ENCODE measurements at regions not wholly inside any gene's neighbourhood (a gene's known extent, or its start where the extent isn't known, plus 50 kb on each side); places are given as distances from the start of the nearest gene placed in this dataset.

- FAIRE-seq: no peak
Observed at GRCh38 chr6:21429291-21429690, 164.3 kb upstream of the SOX4 start.

GRCh38 chr6:21431526-21431925 lies 162.0 kb upstream of the SOX4 start:
- no peak for FAIRE-seq

- no peak for FAIRE-seq
Observed at GRCh38 chr6:21436625-21437024, 156.9 kb upstream of the SOX4 start.

- no peak for FAIRE-seq
Observed at GRCh38 chr6:21437581-21437980, 156.0 kb upstream of the SOX4 start.

- FAIRE-seq: no peak
Observed at GRCh38 chr6:21438237-21438985, 155.1 kb upstream of the SOX4 start.

GRCh38 chr6:21438986-21439352 lies 154.6 kb upstream of the SOX4 start:
- FAIRE-seq: no peak

GRCh38 chr6:21441386-21441785 lies 152.2 kb upstream of the SOX4 start:
- no peak for FAIRE-seq

GRCh38 chr6:21442874-21443273 lies 150.7 kb upstream of the SOX4 start:
- FAIRE-seq: no peak

GRCh38 chr6:21444711-21445260 lies 148.8 kb upstream of the SOX4 start:
- FAIRE-seq: no peak

GRCh38 chr6:21447987-21448386 lies 145.6 kb upstream of the SOX4 start:
- FAIRE-seq: no peak

- FAIRE-seq: no peak
Observed at GRCh38 chr6:21448485-21449109, 145.0 kb upstream of the SOX4 start.

- no peak for FAIRE-seq
Observed at GRCh38 chr6:21450149-21450548, 143.4 kb upstream of the SOX4 start.

- no peak for FAIRE-seq
Observed at GRCh38 chr6:21450628-21451027, 142.9 kb upstream of the SOX4 start.

- peak; percentile 36 for FAIRE-seq
Observed at GRCh38 chr6:21451546-21452013, 142.0 kb upstream of the SOX4 start.

GRCh38 chr6:21454262-21454661 lies 139.3 kb upstream of the SOX4 start:
- no peak for FAIRE-seq

GRCh38 chr6:21455071-21455470 lies 138.5 kb upstream of the SOX4 start:
- FAIRE-seq: no peak

- no peak for FAIRE-seq
Observed at GRCh38 chr6:21457647-21458046, 135.9 kb upstream of the SOX4 start.

- no peak for FAIRE-seq
Observed at GRCh38 chr6:21459641-21460040, 133.9 kb upstream of the SOX4 start.

GRCh38 chr6:21461844-21462518 lies 131.6 kb upstream of the SOX4 start:
- FAIRE-seq: no peak

- no peak for FAIRE-seq
Observed at GRCh38 chr6:21462519-21462852, 131.1 kb upstream of the SOX4 start.

- no peak for FAIRE-seq
Observed at GRCh38 chr6:21467091-21467490, 126.5 kb upstream of the SOX4 start.

GRCh38 chr6:21468461-21468860 lies 125.1 kb upstream of the SOX4 start:
- no peak for FAIRE-seq

GRCh38 chr6:21469213-21469612 lies 124.3 kb upstream of the SOX4 start:
- peak; percentile 58 for FAIRE-seq

- no peak for FAIRE-seq
Observed at GRCh38 chr6:21476112-21476511, 117.4 kb upstream of the SOX4 start.

Measured in islet of Langerhans (tissue), 1 donor.